Lower leg skin (tissue), 3 donors: ENCODE measurements at regions not wholly inside any gene's neighbourhood (a gene's known extent, or its start where the extent isn't known, plus 50 kb on each side); places are given as distances from the start of the nearest gene placed in this dataset.

Experiments
- CTCF ChIP-seq, 3 donors: fragments of 450-650 bp; IDR thresholded peaks; one replicate each; pipeline ENCODE4 v1.5.1; 2016; ENCODE audit warnings: antibody characterized with exemption in 3 of 3, mild to moderate bottlenecking in 3 of 3, moderate library complexity in 2 of 3
- POLR2A ChIP-seq, 2 donors: fragments of 450-650 bp; IDR thresholded peaks; one replicate each; pipeline ENCODE4 v1.6.1; 2016 to 2017; ENCODE audit warnings: antibody characterized with exemption in 2 of 2, mild to moderate bottlenecking in 1 of 2, moderate library complexity in 1 of 2

- TF ChIP-seq CTCF (IDR thresholded peaks at IDR 0.05) (no peak), POLR2A (IDR thresholded peaks at IDR 0.05) (no peak)
Measured at GRCh38 chr13:33766329-33767123, 51.4 kb upstream of the RFC3 start.
